Nephron progenitor cell (in vitro differentiated cells): ENCODE measurements at regions not wholly inside any gene's neighbourhood (a gene's known extent, or its start where the extent isn't known, plus 50 kb on each side); places are given as distances from the start of the nearest gene placed in this dataset.

Experiments
- DNase-seq: peaks from one replicate; pipeline ENCODE4 v3.0.0; 2021
- H3K27ac Mint-ChIP-seq: 2 replicates; pipeline ENCODE4 v1.8.0; 2021; ENCODE audit warnings: mild to moderate bottlenecking, moderate library complexity, mixed read lengths
- H3K27me3 Mint-ChIP-seq: 2 replicates; pipeline ENCODE4 v1.8.0; 2021; ENCODE audit warnings: mild to moderate bottlenecking, low read depth, mixed read lengths; ENCODE audit not compliant: poor library complexity
- H3K36me3 Mint-ChIP-seq: 2 replicates; pipeline ENCODE4 v1.8.0; 2021; ENCODE audit warnings: low read depth, mixed read lengths
- H3K4me1 Mint-ChIP-seq: 2 replicates; pipeline ENCODE4 v1.8.0; 2021; ENCODE audit warnings: mixed read lengths
- H3K4me3 Mint-ChIP-seq: 2 replicates; pipeline ENCODE4 v1.8.0; 2021; ENCODE audit warnings: mild to moderate bottlenecking, moderate library complexity, mixed read lengths
- H3K9me3 Mint-ChIP-seq: 2 replicates; pipeline ENCODE4 v1.8.0; 2021; ENCODE audit warnings: mild to moderate bottlenecking, moderate library complexity, mixed read lengths
- CTCF ChIP-seq: fragments of 200-600 bp; sonication (generic); IDR thresholded peaks from 2 replicates; pipeline ENCODE4 v1.5.0; 2021; ENCODE audit warnings: antibody characterized with exemption

DNA sequence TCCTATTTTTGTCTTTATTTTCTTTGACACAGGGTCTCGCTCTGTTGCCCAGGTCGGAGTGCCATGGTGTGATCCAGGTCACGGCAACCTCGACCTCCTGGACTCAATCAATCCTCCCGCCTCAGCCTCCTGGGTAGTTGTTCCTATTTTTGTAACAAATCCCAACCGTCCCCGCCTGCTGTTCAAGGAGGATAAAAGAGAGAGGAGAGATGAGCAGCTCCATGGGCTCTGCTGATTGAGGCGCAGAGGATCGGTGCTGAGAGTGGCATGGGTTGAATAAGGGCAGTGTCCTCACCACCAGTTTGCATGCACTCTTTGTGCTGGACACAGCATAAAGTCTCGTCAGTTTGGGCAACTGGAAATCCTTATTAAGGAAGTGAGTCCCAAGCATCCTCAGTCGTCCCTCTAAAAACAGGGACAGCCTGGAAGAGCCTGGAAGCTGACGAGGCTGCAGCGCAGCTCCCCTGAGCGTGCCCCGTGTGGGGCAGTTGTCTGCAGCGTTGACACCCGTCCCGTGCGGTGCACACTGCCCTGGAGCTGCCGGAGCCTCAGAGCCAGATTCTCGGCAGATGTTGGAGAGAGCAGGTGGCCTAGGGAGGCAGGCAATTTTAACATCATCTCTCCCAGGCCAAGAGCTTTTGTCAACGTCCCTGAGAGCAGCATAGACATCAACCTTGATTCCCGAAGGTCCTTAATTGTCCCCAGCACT, 404.2 kb upstream of the RNF32 start:
- no peak for DNase-seq
- Mint-ChIP-seq H3K27ac (no peak overlapping the region), H3K36me3 (no peaks in the 10 kb centered on the region), H3K4me1 (peaks cover 6% of the 10 kb centered on the region), H3K4me3 (no peak overlapping the region), H3K9me3 (peaks cover 2% of the 10 kb centered on the region), H3K27me3 (no peaks in the 10 kb centered on the region)
- TF ChIP-seq CTCF: no peak

DNA sequence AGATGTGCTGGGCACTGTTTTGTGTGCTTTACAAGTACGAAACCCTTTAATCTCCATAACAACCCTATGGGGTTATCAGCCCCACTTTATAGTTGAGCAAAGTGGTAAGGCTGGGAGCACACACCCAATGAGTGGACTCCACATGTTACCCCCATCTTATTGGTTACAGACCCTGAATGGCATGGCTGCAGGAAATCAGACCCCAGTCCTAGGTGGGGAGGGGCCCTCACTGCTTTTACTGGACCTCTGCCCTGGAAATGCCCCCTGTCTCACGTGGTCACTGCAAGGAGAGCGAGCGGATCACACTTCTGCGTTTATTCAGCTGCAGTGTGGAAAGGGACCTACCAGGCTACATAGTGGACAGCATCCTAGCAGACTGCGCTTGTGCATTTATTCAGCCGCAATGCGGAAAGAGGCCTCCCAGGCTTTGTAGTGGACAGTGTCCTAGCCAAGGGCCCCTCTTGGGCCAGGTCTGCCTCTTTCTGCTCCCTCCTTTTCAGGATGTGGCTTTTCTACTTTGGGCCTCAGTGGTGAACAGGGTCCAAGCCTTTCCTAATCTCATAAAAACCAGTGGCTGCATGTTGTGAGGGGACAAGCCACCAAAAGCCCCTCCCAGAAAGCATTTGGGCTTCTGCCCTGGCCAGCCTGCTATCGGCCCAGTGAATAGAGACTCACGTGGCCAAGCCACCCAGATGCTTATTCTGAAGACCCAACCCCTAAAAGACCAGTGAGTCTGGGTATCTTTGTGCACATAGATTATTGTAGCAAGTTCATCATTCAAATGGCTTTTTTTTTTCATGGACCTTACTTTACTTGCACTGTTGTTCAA, 405.7 kb upstream of the RNF32 start:
- H3K27ac Mint-ChIP-seq: no peak overlapping the region
- no peaks in the 10 kb centered on the region for H3K27me3 Mint-ChIP-seq
- H3K4me3 Mint-ChIP-seq: no peak overlapping the region
- TF ChIP-seq CTCF: no peak
- no peak for DNase-seq
- H3K9me3 Mint-ChIP-seq: no peaks in the 10 kb centered on the region
- peaks cover 6% of the 10 kb centered on the region for H3K4me1 Mint-ChIP-seq
- no peaks in the 10 kb centered on the region for H3K36me3 Mint-ChIP-seq

- no peak for TF ChIP-seq CTCF
- Mint-ChIP-seq H3K9me3 (no peaks in the 10 kb centered on the region), H3K27ac (no peak overlapping the region), H3K36me3 (no peaks in the 10 kb centered on the region), H3K4me1 (peaks cover 6% of the 10 kb centered on the region), H3K4me3 (no peak overlapping the region), H3K27me3 (no peaks in the 10 kb centered on the region)
- DNase-seq: no peak
These were observed 406.4 kb upstream of the RNF32 start for GRCh38 chr7:156234192-156234591.

DNA sequence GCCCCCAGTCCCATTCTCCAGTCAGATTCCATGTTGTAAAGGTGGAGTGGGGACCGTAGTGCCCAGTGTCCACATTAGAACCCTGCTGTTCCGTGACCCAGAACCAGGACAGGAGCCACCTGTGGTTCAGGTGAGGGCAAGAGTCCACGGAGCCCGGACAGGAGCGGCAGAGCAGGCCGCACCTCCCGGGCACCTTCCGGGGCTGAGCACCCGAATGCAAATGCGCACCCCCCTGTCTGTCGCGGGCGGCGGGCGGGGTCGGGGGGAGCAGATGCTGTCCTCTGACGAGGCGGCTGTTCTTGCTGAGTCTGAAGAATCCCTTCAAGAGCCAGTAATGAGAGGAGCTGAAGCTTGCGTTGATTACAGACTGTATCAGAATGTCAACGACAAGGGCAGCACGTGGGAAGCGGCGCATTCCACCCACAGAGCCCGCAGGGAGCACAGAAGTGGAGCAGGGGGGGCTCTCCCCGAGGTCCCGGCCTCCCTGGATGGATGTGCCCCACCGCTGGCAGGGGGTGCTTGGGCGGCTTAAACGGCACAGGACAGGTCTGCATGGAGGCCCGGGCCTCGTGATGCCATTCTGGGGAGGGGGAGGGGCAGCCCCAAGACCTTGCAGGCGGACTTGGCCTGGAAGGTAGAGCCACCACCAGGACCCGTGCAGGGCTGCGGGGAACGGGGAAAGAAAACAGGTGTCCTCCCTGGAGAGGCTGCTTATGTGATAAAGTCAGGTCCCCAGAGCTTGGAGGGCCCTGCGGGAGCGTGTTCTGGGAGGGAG, 407.5 kb upstream of the RNF32 start:
- no peaks in the 10 kb centered on the region for H3K9me3 Mint-ChIP-seq
- peaks cover 6% of the 10 kb centered on the region for H3K4me1 Mint-ChIP-seq
- H3K36me3 Mint-ChIP-seq: no peaks in the 10 kb centered on the region
- no peak overlapping the region for H3K4me3 Mint-ChIP-seq
- peak overlapping the region; percentile 42 for H3K27ac Mint-ChIP-seq
- H3K27me3 Mint-ChIP-seq: no peaks in the 10 kb centered on the region
- no peak for TF ChIP-seq CTCF
- no peak for DNase-seq

DNA sequence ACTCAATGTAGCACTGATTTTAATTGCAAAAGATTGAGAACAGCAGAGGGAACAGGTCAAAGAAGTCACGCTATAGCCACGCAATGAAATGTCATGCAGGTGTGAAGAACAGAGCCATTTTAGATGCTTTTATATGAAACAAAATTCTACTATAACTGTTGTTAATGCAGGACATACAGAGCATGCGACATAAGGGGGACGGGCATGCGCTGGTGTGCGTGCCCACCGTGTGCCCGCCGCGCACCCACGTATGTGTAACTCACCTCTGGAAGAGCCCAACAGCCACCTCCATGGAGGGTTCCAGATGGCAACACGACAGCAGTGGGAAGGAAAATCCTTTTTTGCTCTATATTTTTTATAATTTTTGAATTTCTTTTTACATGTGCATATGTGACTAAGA, 410.0 kb upstream of the RNF32 start:
- no peak for DNase-seq
- Mint-ChIP-seq H3K9me3 (no peaks in the 10 kb centered on the region), H3K27me3 (no peaks in the 10 kb centered on the region), H3K27ac (no peak overlapping the region), H3K36me3 (no peaks in the 10 kb centered on the region), H3K4me3 (no peak overlapping the region), H3K4me1 (peaks cover 2% of the 10 kb centered on the region)
- TF ChIP-seq CTCF: no peak
